Spleen (tissue), 11 donors: ENCODE measurements at regions not wholly inside any gene's neighbourhood (a gene's known extent, or its start where the extent isn't known, plus 50 kb on each side); places are given as distances from the start of the nearest gene placed in this dataset.

Source experiments
- DNase-seq: peaks from one replicate; pipeline ENCODE4 v3.0.0-alpha.2; 2020
- H3K27ac ChIP-seq, 8 donors: fragments of 200-600 bp; sonication (generic) in 7 of 8; 1 replicate in 4 of 8; 2 replicates in 4 of 8; pipeline versions ENCODE4 v1.5.0 to v1.8.0; 2016 to 2021; ENCODE audit warnings: inconsistent platforms in 4 of 8, mild to moderate bottlenecking in 4 of 8, moderate library complexity in 1 of 8
- H3K27me3 ChIP-seq, 7 donors: fragments of 200-600 bp; sonication (generic) in 6 of 7; replicated peaks in 1 of 7; 1 replicate in 4 of 7; 2 replicates in 3 of 7; pipeline versions ENCODE4 v1.5.0 to v1.8.0; 2016 to 2021; ENCODE audit warnings: inconsistent platforms in 3 of 7, mild to moderate bottlenecking in 1 of 7
- H3K36me3 ChIP-seq, 6 donors: fragments of 200-600 bp; sonication (generic) in 5 of 6; 1 replicate in 4 of 6; 2 replicates in 2 of 6; pipeline versions ENCODE4 v1.5.0 to v1.8.0; 2016 to 2021; ENCODE audit warnings: inconsistent platforms in 2 of 6
- H3K4me1 ChIP-seq, 6 donors: fragments of 200-600 bp; sonication (generic) in 5 of 6; 1 replicate in 3 of 6; 2 replicates in 3 of 6; pipeline versions ENCODE4 v1.5.0 to v1.8.0; 2016 to 2021; ENCODE audit warnings: inconsistent platforms in 3 of 6
- H3K4me3 ChIP-seq, 8 donors: fragments of 200-600 bp; sonication (generic) in 7 of 8; 1 replicate in 4 of 8; 2 replicates in 4 of 8; pipeline versions ENCODE4 v1.5.0 to v1.8.0; 2016 to 2021; ENCODE audit warnings: inconsistent platforms in 4 of 8, mild to moderate bottlenecking in 4 of 8, moderate library complexity in 2 of 8
- H3K9me3 ChIP-seq, 8 donors: fragments of 200-600 bp; sonication (generic) in 7 of 8; 1 replicate in 4 of 8; 2 replicates in 4 of 8; pipeline versions ENCODE4 v1.5.0 to v1.8.0; 2016 to 2021; ENCODE audit warnings: inconsistent platforms in 4 of 8
- CTCF ChIP-seq, 11 experiments: fragments of 200-600 bp in 7 of 11; fragments of 450-650 bp in 4 of 11; sonication (generic) in 4 of 11; IDR thresholded peaks in 8 of 11; conservative IDR thresholded peaks in 3 of 11; 1 replicate in 7 of 11; 2 replicates in 4 of 11; pipeline versions ENCODE4 v1.4.0 to v1.8.0; 2016 to 2021; ENCODE audit warnings: antibody characterized with exemption in 11 of 11, inconsistent platforms in 4 of 11, mild to moderate bottlenecking in 1 of 11
- POLR2A ChIP-seq, 3 donors: fragments of 450-650 bp; IDR thresholded peaks; one replicate each; pipeline ENCODE4 v1.5.1; 2017; ENCODE audit warnings: antibody characterized with exemption in 3 of 3, mild to moderate bottlenecking in 1 of 3
- POLR2AphosphoS5 ChIP-seq, 3 donors: sonication (generic); formaldehyde crosslinking; IDR thresholded peaks; one replicate each; pipeline ENCODE4 v1.5.1; 2017; ENCODE audit warnings: antibody characterized with exemption in 3 of 3
- WGBS, 5 donors: extraction: QIAGEN DNeasy Blood & Tissue Kit in 3 of 5; methylation state at CpG; one replicate each; pipeline versions ENCODE4 v1.1.5 to v1.1.7; 2013 to 2018; 5-methylcytosine and 5-hydroxymethylcytosine counted together
- intact Hi-C: fragments of 100-400 bp; cut with DNase I; formaldehyde crosslinking; loops from one replicate; pipeline ENCODE4 v1.15.0; 2023; ENCODE audit warnings: low total_unique reads
- donor health status: healthy with polysubstance abuse.
- donor health status: DM: no; HTN: no; CAD: no; lungs with moderate emphysema.
- donor health status: DM: no; HTN: no; CAD: no.
- donor health status: Bipolar disorder and iron deficiency.
- donor health status: healthy.
- donor health status: DM: no; HTN: no; CAD: no.
- donor health status: DM: yes; HTN: yes; CAD: no.

DNA sequence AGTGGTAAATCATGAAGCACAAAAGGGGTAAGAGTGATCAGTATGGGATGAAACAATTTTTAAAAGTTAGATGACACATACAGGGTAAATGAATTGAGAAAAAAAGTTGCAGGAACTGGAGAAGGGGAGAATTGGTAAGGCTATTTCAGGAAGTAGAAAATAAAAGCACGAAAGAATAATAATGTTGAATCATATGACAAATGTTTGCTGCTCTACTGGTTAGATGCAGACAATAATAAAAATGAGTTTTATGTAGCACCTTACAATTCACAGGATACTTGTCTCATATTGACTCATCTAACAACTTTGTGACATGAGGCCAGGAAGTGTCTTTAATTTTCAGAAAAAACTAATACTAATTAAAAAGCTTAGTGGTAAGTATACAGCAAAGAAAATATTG is 566.5 kb upstream of the MARCKS start:
- peaks cover 0 to 15% (median 9%) of the 10 kb centered on the region in 8 donors for H3K9me3 ChIP-seq
- WGBS, 5 donors = 75 to 90% (median 79%) methylated on average over 1 of the region's 1 CpG
- intact Hi-C loops = no loop called here
- no peaks in the 10 kb centered on the region for H3K27me3 ChIP-seq
- no peak for DNase-seq
- H3K4me1 ChIP-seq = no peaks in the 10 kb centered on the region
- H3K27ac ChIP-seq = no peak overlapping the region
- TF ChIP-seq CTCF (IDR thresholded peaks at IDR 0.05 in 8 of 11, conservative IDR thresholded peaks at IDR 0.05 in 3 of 11) (no peak), POLR2AphosphoS5 (IDR thresholded peaks at IDR 0.05) (no peak), POLR2A (IDR thresholded peaks at IDR 0.05) (no peak)
- no peak overlapping the region for H3K4me3 ChIP-seq
- no peaks in the 10 kb centered on the region for H3K36me3 ChIP-seq

DNA sequence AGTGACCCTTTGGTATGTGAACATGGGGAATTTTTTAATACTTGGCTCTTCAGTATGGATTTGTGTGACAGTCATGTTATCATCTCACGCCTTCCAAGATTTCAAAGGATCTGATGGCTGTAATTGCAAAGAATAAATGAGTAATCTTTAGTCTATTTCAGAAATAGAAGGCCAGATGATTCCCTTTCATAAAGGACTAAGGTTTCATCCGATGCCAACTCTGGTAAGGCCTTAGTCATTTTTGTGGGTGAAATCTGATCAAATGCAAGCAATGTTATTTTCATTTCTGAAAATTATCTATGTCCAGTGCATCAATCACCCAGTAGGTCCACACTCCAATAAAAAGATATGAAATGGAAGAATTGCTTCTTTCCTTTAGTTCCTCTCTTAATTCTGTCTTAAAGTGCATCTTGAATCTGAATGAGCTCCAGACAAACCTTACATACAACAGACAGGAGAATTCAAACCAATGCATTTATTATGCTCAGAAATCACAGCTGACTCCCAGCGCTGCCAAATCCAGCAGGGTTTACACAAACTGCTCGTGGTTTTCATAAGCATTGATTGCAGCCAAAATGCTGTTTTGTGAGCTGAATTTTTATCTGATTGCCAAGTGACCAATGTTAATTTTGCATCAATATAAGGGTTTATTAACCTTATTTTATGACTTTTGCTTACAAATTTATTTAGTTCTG is 565.2 kb upstream of the MARCKS start:
- no peak overlapping the region for H3K27ac ChIP-seq
- intact Hi-C loops = no loop called here
- no peaks in the 10 kb centered on the region for H3K27me3 ChIP-seq
- no peak for DNase-seq
- no peak overlapping the region for H3K4me3 ChIP-seq
- WGBS, 5 donors = 84 to 92% (median 87%) methylated on average over 4 of the region's 4 CpGs
- no peaks in the 10 kb centered on the region for H3K4me1 ChIP-seq
- peaks cover 0 to 3% (median under 1%) of the 10 kb centered on the region in 8 donors for H3K9me3 ChIP-seq
- no peaks in the 10 kb centered on the region for H3K36me3 ChIP-seq
- no peak for TF ChIP-seq CTCF (IDR thresholded peaks at IDR 0.05 in 8 of 11, conservative IDR thresholded peaks at IDR 0.05 in 3 of 11)
- TF ChIP-seq POLR2A (IDR thresholded peaks at IDR 0.05) = no peak
- TF ChIP-seq POLR2AphosphoS5 (IDR thresholded peaks at IDR 0.05) = no peak

- Histone ChIP-seq H3K36me3 (no peaks in the 10 kb centered on the region), H3K9me3 (no peaks in the 10 kb centered on the region), H3K27me3 (no peaks in the 10 kb centered on the region), H3K4me3 (no peak overlapping the region), H3K27ac (no peak overlapping the region), H3K4me1 (no peaks in the 10 kb centered on the region)
- DNase-seq = no peak
- no peak for TF ChIP-seq POLR2A (IDR thresholded peaks at IDR 0.05)
- no peak for TF ChIP-seq POLR2AphosphoS5 (IDR thresholded peaks at IDR 0.05)
- TF ChIP-seq CTCF (IDR thresholded peaks at IDR 0.05 in 8 of 11, conservative IDR thresholded peaks at IDR 0.05 in 3 of 11) = no peak
- intact Hi-C loops = no loop called here
- WGBS, 5 donors = 75 to 88% (median 85%) methylated on average over 3 of the region's 3 CpGs
Measured at GRCh38 chr6:113292646-113293422, 564.3 kb upstream of the MARCKS start.

DNA sequence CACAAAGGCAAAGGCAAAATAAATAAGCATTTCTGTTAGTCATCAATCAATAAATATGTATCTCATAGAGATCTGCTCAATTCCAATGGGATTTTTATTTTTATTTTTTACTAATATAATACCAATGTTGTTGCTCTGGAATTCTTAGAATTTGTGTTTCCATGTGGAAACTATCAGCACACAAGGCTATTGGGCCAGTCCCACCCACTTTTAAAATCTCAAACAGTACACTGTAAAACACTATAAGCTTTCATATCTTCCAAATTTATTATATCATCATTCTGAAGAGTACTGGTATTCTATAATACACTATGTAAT is 563.8 kb upstream of the MARCKS start:
- Histone ChIP-seq H3K4me1 (no peaks in the 10 kb centered on the region), H3K27me3 (no peaks in the 10 kb centered on the region)

More for the DNA sequence above, 563.8 kb upstream of the MARCKS start:
- intact Hi-C loops = no loop called here
- Histone ChIP-seq H3K9me3 (no peaks in the 10 kb centered on the region), H3K27ac (no peak overlapping the region), H3K36me3 (no peaks in the 10 kb centered on the region), H3K4me3 (no peak overlapping the region)
- no peak for TF ChIP-seq POLR2A (IDR thresholded peaks at IDR 0.05)
- TF ChIP-seq CTCF (IDR thresholded peaks at IDR 0.05 in 8 of 11, conservative IDR thresholded peaks at IDR 0.05 in 3 of 11) = no peak
- no peak for TF ChIP-seq POLR2AphosphoS5 (IDR thresholded peaks at IDR 0.05)
- no peak for DNase-seq
